ENCODE measurements at regions not wholly inside any gene's neighbourhood (a gene's known extent, or its start where the extent isn't known, plus 50 kb on each side); places are given as distances from the start of the nearest gene placed in this dataset.

- TF ChIP-seq ZNF8 (CRISPR knock-in tag; IDR thresholded peaks at IDR 0.05) = no peak
- no peak for TF ChIP-seq SNAI2 (CRISPR knock-in tag; IDR thresholded peaks at IDR 0.05)
- TF ChIP-seq ZNF70 (CRISPR knock-in tag; IDR thresholded peaks at IDR 0.05) = no peak
- no peak for TF ChIP-seq ESRRG (CRISPR knock-in tag; IDR thresholded peaks at IDR 0.05)
- no peak for TF ChIP-seq PPARA (CRISPR knock-in tag; IDR thresholded peaks at IDR 0.05; ENCODE audit: borderline replicate concordance)
- no peak for TF ChIP-seq CREB5 (CRISPR knock-in tag; IDR thresholded peaks at IDR 0.05; ENCODE audit: low read depth)
- TF ChIP-seq ZNF565 (CRISPR knock-in tag; conservative IDR thresholded peaks at IDR 0.05; ENCODE audit: low read depth) = no peak
- TF ChIP-seq TOX (CRISPR knock-in tag; IDR thresholded peaks at IDR 0.05; ENCODE audit: borderline replicate concordance) = no peak
- TF ChIP-seq CSRNP3 (CRISPR knock-in tag; IDR thresholded peaks at IDR 0.05) = no peak
- TF ChIP-seq ZFP3 (CRISPR knock-in tag; IDR thresholded peaks at IDR 0.05) = no peak
- ATAC-seq = no peak
Observed at GRCh38 chr18:60698901-60699300, 326.3 kb upstream of the MC4R start.

- TF ChIP-seq ISL1 (CRISPR knock-in tag; IDR thresholded peaks at IDR 0.05) = no peak
- TF ChIP-seq TSHZ2 (CRISPR knock-in tag; IDR thresholded peaks at IDR 0.05) = no peak
- TF ChIP-seq PATZ1 (CRISPR knock-in tag; IDR thresholded peaks at IDR 0.05; ENCODE audit: borderline replicate concordance) = no peak
- TF ChIP-seq RARB (CRISPR knock-in tag; IDR thresholded peaks at IDR 0.05) = no peak
- TF ChIP-seq POU6F1 (CRISPR knock-in tag; IDR thresholded peaks at IDR 0.05; ENCODE audit: borderline replicate concordance, low read depth) = no peak
- TF ChIP-seq TCF4 (CRISPR knock-in tag; IDR thresholded peaks at IDR 0.05; ENCODE audit: borderline replicate concordance) = no peak
- TF ChIP-seq ARNTL (CRISPR knock-in tag; IDR thresholded peaks at IDR 0.05; ENCODE audit: borderline replicate concordance, low read depth) = no peak
- no peak for TF ChIP-seq ZC3H10 (CRISPR knock-in tag; IDR thresholded peaks at IDR 0.05)
- no peak for TF ChIP-seq ESRRG (CRISPR knock-in tag; IDR thresholded peaks at IDR 0.05)
- no peak for TF ChIP-seq ZFP3 (CRISPR knock-in tag; IDR thresholded peaks at IDR 0.05)
- ATAC-seq = no peak
Observed at GRCh38 chr18:60722742-60723141, 350.2 kb upstream of the MC4R start.

GRCh38 chr18:60732143-60732542 is 359.6 kb upstream of the MC4R start:
- ATAC-seq = no peak
- TF ChIP-seq ZNF565 (CRISPR knock-in tag; conservative IDR thresholded peaks at IDR 0.05; ENCODE audit: low read depth) (no peak), ARNTL (CRISPR knock-in tag; IDR thresholded peaks at IDR 0.05; ENCODE audit: borderline replicate concordance, low read depth) (no peak), ZFP30 (CRISPR knock-in tag; IDR thresholded peaks at IDR 0.05) (no peak), ZFP3 (CRISPR knock-in tag; IDR thresholded peaks at IDR 0.05) (no peak), BACH2 (CRISPR knock-in tag; IDR thresholded peaks at IDR 0.05; ENCODE audit: borderline replicate concordance) (no peak), OSR1 (CRISPR knock-in tag; IDR thresholded peaks at IDR 0.05) (no peak), PPARA (CRISPR knock-in tag; IDR thresholded peaks at IDR 0.05; ENCODE audit: borderline replicate concordance) (no peak), ESRRG (CRISPR knock-in tag; IDR thresholded peaks at IDR 0.05) (no peak), CSRNP3 (CRISPR knock-in tag; IDR thresholded peaks at IDR 0.05) (no peak), ZC3H10 (CRISPR knock-in tag; IDR thresholded peaks at IDR 0.05) (no peak), RARB (CRISPR knock-in tag; IDR thresholded peaks at IDR 0.05) (no peak)

All from SK-N-SH treated with all-trans-retinoic acid at 6 μM for 48 hours (cell line).